ENCODE measurements at regions not wholly inside any gene's neighbourhood (a gene's known extent, or its start where the extent isn't known, plus 50 kb on each side); places are given as distances from the start of the nearest gene placed in this dataset.

GRCh38 chr4:34534916-34535315 is 1709.4 kb downstream of the ARAP2 start:
- DNase-seq (ENCODE audit: extremely low read depth, low read depth): no peak
- TF ChIP-seq, protein P1, sequence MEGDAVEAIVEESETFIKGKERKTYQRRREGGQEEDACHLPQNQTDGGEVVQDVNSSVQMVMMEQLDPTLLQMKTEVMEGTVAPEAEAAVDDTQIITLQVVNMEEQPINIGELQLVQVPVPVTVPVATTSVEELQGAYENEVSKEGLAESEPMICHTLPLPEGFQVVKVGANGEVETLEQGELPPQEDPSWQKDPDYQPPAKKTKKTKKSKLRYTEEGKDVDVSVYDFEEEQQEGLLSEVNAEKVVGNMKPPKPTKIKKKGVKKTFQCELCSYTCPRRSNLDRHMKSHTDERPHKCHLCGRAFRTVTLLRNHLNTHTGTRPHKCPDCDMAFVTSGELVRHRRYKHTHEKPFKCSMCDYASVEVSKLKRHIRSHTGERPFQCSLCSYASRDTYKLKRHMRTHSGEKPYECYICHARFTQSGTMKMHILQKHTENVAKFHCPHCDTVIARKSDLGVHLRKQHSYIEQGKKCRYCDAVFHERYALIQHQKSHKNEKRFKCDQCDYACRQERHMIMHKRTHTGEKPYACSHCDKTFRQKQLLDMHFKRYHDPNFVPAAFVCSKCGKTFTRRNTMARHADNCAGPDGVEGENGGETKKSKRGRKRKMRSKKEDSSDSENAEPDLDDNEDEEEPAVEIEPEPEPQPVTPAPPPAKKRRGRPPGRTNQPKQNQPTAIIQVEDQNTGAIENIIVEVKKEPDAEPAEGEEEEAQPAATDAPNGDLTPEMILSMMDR (IDR thresholded peaks at IDR 0.05; ENCODE audit: low read depth, low read length): no peak

DNA sequence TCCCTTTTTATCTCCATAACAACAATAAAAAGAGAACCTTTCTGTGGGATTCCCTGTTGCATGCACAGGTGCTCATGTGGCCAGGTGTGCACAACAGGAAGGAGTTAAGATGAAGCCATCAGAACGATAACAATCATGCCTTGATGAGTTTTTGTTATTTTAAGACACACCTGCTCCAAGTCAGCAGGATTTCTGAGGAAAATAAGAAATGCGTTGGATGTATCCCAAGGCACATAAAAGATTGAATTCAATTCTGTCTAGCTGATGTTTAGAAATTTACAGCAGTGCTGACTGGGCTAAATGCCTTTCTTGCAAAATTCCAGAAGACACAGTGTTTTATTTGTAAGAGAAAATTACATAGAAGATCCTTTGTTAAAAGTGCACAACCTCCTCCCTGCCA is 1678.2 kb downstream of the ARAP2 start:
- TF ChIP-seq, protein P1 (IDR thresholded peaks at IDR 0.05; ENCODE audit: low read depth, low read length): no peak
- no peak for DNase-seq (ENCODE audit: extremely low read depth, low read depth)

DNA sequence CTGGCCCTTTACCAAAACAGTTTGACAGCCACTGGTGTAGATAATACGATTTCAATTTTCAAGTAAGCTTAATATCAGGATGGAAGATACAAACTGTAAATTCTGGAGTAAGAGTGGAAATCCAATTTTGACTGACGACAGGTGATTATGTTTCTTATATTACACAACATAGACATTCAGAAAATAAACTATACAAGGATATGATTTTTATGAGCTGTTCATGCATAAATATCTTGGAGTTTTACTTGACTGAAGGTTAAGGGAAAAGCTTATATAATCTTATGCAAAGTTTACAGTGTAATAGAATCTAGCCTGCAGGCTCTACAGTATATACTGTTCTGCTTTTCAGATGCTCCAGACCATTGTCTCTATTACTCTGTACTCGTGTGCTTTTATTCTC is 1672.3 kb downstream of the ARAP2 start:
- no peak for DNase-seq (ENCODE audit: extremely low read depth, low read depth)
- TF ChIP-seq, protein P1 (IDR thresholded peaks at IDR 0.05; ENCODE audit: low read depth, low read length): no peak

- TF ChIP-seq, protein P1 (IDR thresholded peaks at IDR 0.05; ENCODE audit: low read depth, low read length): no peak
Measured at GRCh38 chr4:34615315-34615714, 1629.0 kb downstream of the ARAP2 start.

DNA sequence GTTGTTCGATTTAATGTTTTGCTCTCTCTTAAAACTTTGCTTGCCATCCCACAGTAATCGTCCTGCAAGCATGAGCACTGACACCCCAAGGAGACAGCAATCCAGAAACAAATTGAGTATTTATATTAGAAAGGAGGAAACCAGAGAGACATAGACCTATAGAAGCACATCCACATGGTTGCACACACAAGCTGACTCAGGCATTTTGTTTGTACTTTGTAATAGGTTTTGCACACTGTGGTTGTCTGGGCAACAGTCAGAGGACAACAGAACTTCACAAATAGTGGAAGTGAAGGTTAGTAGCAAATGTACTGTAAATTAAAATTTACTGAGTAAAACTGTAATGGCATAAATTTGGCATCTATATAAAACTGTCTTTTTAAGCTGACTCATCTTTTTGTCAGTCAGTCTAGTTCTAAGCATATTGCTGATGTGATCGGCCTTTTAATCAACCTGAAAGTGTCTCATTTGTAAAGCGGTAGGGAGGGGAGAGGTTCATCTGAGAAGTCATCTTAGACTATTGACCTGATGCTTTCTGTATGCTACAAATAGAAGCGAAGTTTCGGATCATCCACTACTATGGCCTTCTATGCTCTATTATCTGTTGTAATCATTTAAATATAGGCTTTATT is 1624.7 kb downstream of the ARAP2 start:
- TF ChIP-seq, protein P1 (IDR thresholded peaks at IDR 0.05; ENCODE audit: low read depth, low read length): no peak
- DNase-seq (ENCODE audit: extremely low read depth, low read depth): no peak

More at GRCh38 chr4:34615315-34615714, 1629.0 kb downstream of the ARAP2 start:
- DNase-seq (ENCODE audit: extremely low read depth, low read depth): no peak

DNA sequence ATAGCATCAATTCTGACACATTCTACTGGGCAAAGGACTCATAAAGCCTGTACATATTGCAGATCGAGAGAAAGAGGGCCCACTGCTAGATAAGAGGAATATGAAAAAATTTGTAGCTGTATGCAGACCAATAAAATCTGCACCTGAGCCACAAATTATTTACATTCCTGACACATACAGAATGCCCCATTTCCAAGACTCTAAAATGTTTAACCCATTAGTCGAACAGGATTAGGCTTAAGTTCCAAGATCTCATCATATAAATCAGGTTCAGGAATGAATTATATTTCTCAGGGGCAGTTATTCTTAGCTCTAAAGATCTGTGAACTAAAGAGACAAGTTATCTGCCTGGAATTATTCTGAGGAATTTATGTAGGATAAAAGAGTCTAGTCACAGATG is 1615.8 kb downstream of the ARAP2 start:
- no peak for DNase-seq (ENCODE audit: extremely low read depth, low read depth)
- TF ChIP-seq, protein P1 (IDR thresholded peaks at IDR 0.05; ENCODE audit: low read depth, low read length): no peak

GRCh38 chr4:34629451-34629850 is 1614.9 kb downstream of the ARAP2 start:
- TF ChIP-seq, protein P1 (IDR thresholded peaks at IDR 0.05; ENCODE audit: low read depth, low read length): no peak

More at GRCh38 chr4:34629451-34629850, 1614.9 kb downstream of the ARAP2 start:
- DNase-seq (ENCODE audit: extremely low read depth, low read depth): no peak
